ENCODE measurements at regions not wholly inside any gene's neighbourhood (a gene's known extent, or its start where the extent isn't known, plus 50 kb on each side); places are given as distances from the start of the nearest gene placed in this dataset.

DNA sequence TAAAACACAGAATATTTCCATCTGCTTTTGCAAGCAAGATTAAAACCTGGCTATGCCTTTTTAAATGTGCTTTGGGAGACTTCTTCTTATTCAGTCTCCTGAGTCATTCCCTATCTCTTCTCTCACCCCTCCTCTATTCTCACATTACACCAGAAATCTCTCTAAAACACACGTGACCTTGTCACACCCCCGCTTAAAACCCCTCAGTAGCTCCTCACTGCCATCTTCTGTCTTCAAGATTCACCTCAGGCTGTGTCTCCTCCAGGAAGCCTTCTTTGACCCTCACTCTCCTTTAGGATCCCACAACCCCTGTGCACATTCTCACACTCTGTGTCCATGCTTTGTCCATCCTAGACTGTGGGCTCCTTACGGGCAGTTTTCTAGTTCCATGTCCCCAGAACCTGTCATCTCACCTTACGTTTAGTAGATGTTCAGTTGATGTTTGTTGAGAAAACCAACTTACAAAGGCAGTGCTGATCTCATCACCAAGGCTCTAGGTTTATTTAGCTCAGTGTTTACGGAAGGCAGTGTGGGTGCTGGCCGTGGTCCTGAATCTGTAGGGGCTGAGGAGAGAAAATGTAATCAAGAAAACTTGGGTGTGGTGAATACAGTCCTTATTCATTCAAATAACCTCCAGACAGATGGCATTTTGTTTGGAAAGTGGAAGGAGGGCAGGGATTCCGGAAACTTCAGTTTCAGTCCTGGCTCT is 143.5 kb downstream of the DMRTA2 start:
- intact Hi-C loops (cut with micrococcal nuclease) = no loop called here
- TF ChIP-seq MYC (IDR thresholded peaks at IDR 0.05; ENCODE audit: low read depth, low read length) (no peak), POLR2AphosphoS5 (IDR thresholded peaks at IDR 0.05; ENCODE audit: insufficient read depth, low read depth, low read length) (no peak), JUN (IDR thresholded peaks at IDR 0.05; ENCODE audit: borderline replicate concordance, insufficient read depth, insufficient read length, low read depth) (no peak), EZH2 (IDR thresholded peaks at IDR 0.05; ENCODE audit: borderline replicate concordance, low read depth, low read length, severe bottlenecking) (no peak), GATA2 (IDR thresholded peaks at IDR 0.05; ENCODE audit: insufficient read depth, insufficient read length, low read depth, low read length) (no peak), POLR2A (IDR thresholded peaks at IDR 0.05; ENCODE audit: low read depth, low read length) (no peak), FOS (IDR thresholded peaks at IDR 0.05; ENCODE audit: borderline replicate concordance, insufficient read depth, low read length) (no peak)
- TF ChIP-seq, protein P1, sequence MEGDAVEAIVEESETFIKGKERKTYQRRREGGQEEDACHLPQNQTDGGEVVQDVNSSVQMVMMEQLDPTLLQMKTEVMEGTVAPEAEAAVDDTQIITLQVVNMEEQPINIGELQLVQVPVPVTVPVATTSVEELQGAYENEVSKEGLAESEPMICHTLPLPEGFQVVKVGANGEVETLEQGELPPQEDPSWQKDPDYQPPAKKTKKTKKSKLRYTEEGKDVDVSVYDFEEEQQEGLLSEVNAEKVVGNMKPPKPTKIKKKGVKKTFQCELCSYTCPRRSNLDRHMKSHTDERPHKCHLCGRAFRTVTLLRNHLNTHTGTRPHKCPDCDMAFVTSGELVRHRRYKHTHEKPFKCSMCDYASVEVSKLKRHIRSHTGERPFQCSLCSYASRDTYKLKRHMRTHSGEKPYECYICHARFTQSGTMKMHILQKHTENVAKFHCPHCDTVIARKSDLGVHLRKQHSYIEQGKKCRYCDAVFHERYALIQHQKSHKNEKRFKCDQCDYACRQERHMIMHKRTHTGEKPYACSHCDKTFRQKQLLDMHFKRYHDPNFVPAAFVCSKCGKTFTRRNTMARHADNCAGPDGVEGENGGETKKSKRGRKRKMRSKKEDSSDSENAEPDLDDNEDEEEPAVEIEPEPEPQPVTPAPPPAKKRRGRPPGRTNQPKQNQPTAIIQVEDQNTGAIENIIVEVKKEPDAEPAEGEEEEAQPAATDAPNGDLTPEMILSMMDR (IDR thresholded peaks at IDR 0.05; ENCODE audit: extremely low read depth in 1 of 2, insufficient read depth in 1 of 2, low read depth in 1 of 2, low read length in 2 of 2) = no peak
- TF ChIP-seq, protein P2, sequence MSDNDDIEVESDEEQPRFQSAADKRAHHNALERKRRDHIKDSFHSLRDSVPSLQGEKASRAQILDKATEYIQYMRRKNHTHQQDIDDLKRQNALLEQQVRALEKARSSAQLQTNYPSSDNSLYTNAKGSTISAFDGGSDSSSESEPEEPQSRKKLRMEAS (IDR thresholded peaks at IDR 0.05; ENCODE audit: insufficient read depth, insufficient read length) = no peak
- Histone ChIP-seq H3K4me3 (replicated peaks in 1 of 3; ENCODE audit: insufficient read depth in 1 of 3, low read depth in 1 of 3, low read length in 3 of 3) (no peak overlapping the region), H3K4me2 (ENCODE audit: insufficient read depth, low read length) (no peak overlapping the region), H3K79me2 (ENCODE audit: control insufficient read depth, insufficient read depth, low read length) (no peaks in the 10 kb centered on the region), H2AFZ (ENCODE audit: low read depth, low read length) (no peak overlapping the region), H3K27ac (ENCODE audit: insufficient read depth, low read depth, low read length) (no peak overlapping the region), H4K20me1 (replicated peaks; ENCODE audit: control insufficient read depth, extremely low read depth, insufficient read depth, low read length) (no peaks in the 10 kb centered on the region), H3K27me3 (ENCODE audit: control insufficient read depth in 2 of 2, insufficient read depth in 2 of 2, low read length in 2 of 2) (no peaks in the 10 kb centered on the region), H3K36me3 (ENCODE audit: control insufficient read depth in 2 of 2, extremely low read depth in 1 of 2, insufficient read depth in 2 of 2, low read length in 2 of 2) (no peaks in the 10 kb centered on the region), H3K9me1 (replicated peaks; ENCODE audit: control insufficient read depth, extremely low read depth, insufficient read depth, low read length) (no peaks in the 10 kb centered on the region), H3K4me1 (ENCODE audit: control insufficient read depth, extremely low read depth, insufficient read depth, low read length) (no peaks in the 10 kb centered on the region), H3K9me3 (replicated peaks; ENCODE audit: control insufficient read depth, insufficient read depth, low read length) (no peaks in the 10 kb centered on the region), H3K9ac (replicated peaks; ENCODE audit: extremely low read depth, insufficient read depth, low read length) (no peak overlapping the region)
- DNase-seq (ENCODE audit: low read depth, low spot score) (peak; percentile 2), FAIRE-seq (no peak)
- no TSS peak for BruUV-seq (replicated peaks)
- CTCF ChIA-PET = no interaction called here
- POLR2A ChIA-PET = no interaction called here
- dilution Hi-C loops (cut with MboI; ENCODE audit: extremely low pct_ligation_motif_present, low sequenced_read_pairs) = no loop called here
